HG03025 (cell line): ENCODE measurements at regions not wholly inside any gene's neighbourhood (a gene's known extent, or its start where the extent isn't known, plus 50 kb on each side); places are given as distances from the start of the nearest gene placed in this dataset.
"Not testable (repeated sequence)": the region's sequence is repeated elsewhere in the genome, so short reads cannot be mapped to it uniquely, and the experiment has no call there.

Experiments
- ATAC-seq: cut with Tn5 transposase; IDR thresholded peaks from one replicate; pipeline ENCODE4 v1.9.1; 2021; ENCODE audit warnings: mild to moderate bottlenecking, moderate library complexity; ENCODE audit not compliant: unreplicated experiment, low FRiP score

- ATAC-seq = no peak
These were observed 97.9 kb downstream of the SOD2 start for GRCh38 chr6:159595173-159595572.

- no peak for ATAC-seq
These were observed 98.3 kb downstream of the SOD2 start for GRCh38 chr6:159594750-159595117.

- no peak for ATAC-seq
These were observed 98.8 kb downstream of the SOD2 start for GRCh38 chr6:159594106-159594749.

- no peak for ATAC-seq
These were observed 102.2 kb downstream of the SOD2 start for GRCh38 chr6:159590835-159591234.

GRCh38 chr6:159586684-159587083 lies 106.4 kb downstream of the SOD2 start:
- ATAC-seq = no peak

- no peak for ATAC-seq
These were observed 110.3 kb downstream of the SOD2 start for GRCh38 chr6:159582736-159583135.

- ATAC-seq = no peak
These were observed 114.4 kb downstream of the SOD2 start for GRCh38 chr6:159578629-159579028.

- no peak for ATAC-seq
These were observed 115.5 kb downstream of the SOD2 start for GRCh38 chr6:159577564-159577963.

GRCh38 chr6:159572439-159573110 lies 120.5 kb downstream of the SOD2 start:
- no peak for ATAC-seq

GRCh38 chr6:159565181-159565710 lies 127.8 kb downstream of the SOD2 start:
- no peak for ATAC-seq

- no peak for ATAC-seq
These were observed 128.6 kb downstream of the SOD2 start for GRCh38 chr6:159564456-159564855.

- ATAC-seq = no peak
These were observed 136.0 kb downstream of the SOD2 start for GRCh38 chr6:159557031-159557430.

- no peak for ATAC-seq
These were observed 137.8 kb downstream of the SOD2 start for GRCh38 chr6:159555082-159555875.

- no peak for ATAC-seq
These were observed 151.7 kb downstream of the SOD2 start for GRCh38 chr6:159541296-159541695.

GRCh38 chr6:159540883-159541282 lies 152.2 kb downstream of the SOD2 start:
- ATAC-seq = no peak

- ATAC-seq = no peak
These were observed 152.9 kb downstream of the SOD2 start for GRCh38 chr6:159540152-159540551.

- ATAC-seq = not testable (repeated sequence)
These were observed 155.0 kb downstream of the SOD2 start for GRCh38 chr6:159538031-159538430.

GRCh38 chr6:159535656-159536350 lies 157.2 kb downstream of the SOD2 start:
- no peak for ATAC-seq

- no peak for ATAC-seq
These were observed 159.5 kb downstream of the SOD2 start for GRCh38 chr6:159533568-159533967.

GRCh38 chr6:159533016-159533415 lies 160.0 kb downstream of the SOD2 start:
- ATAC-seq = no peak

- ATAC-seq = no peak
These were observed 160.9 kb downstream of the SOD2 start for GRCh38 chr6:159532155-159532554.
